HG02981 (cell line): ENCODE measurements at regions not wholly inside any gene's neighbourhood (a gene's known extent, or its start where the extent isn't known, plus 50 kb on each side); places are given as distances from the start of the nearest gene placed in this dataset.

Source experiments
- ATAC-seq: cut with Tn5 transposase; IDR thresholded peaks from one replicate; pipeline ENCODE4 v1.9.1; 2021; ENCODE audit warnings: mild to moderate bottlenecking, moderate library complexity; ENCODE audit not compliant: unreplicated experiment

- no peak for ATAC-seq
Observed at GRCh38 chr9:29826421-29826820, 2253.1 kb upstream of the C9orf72 start.

- no peak for ATAC-seq
Observed at GRCh38 chr9:29830821-29831220, 2257.5 kb upstream of the C9orf72 start.

GRCh38 chr9:29838491-29839020 lies 2265.3 kb upstream of the C9orf72 start:
- no peak for ATAC-seq

- ATAC-seq = no peak
Observed at GRCh38 chr9:29844251-29844650, 2271.0 kb upstream of the C9orf72 start.

- no peak for ATAC-seq
Observed at GRCh38 chr9:29850664-29851063, 2277.4 kb upstream of the C9orf72 start.

GRCh38 chr9:29861803-29862202 lies 2288.5 kb upstream of the C9orf72 start:
- ATAC-seq = no peak

- no peak for ATAC-seq
Observed at GRCh38 chr9:29865764-29866313, 2292.6 kb upstream of the C9orf72 start.

- ATAC-seq = peak; percentile 79
Observed at GRCh38 chr9:29866556-29866955, 2293.3 kb upstream of the C9orf72 start.

- ATAC-seq = no peak
Observed at GRCh38 chr9:29873579-29873978, 2300.3 kb upstream of the C9orf72 start.

- no peak for ATAC-seq
Observed at GRCh38 chr9:29875547-29875946, 2302.3 kb upstream of the C9orf72 start.

GRCh38 chr9:29882767-29883166 lies 2309.5 kb upstream of the C9orf72 start:
- no peak for ATAC-seq

- no peak for ATAC-seq
Observed at GRCh38 chr9:29906065-29906464, 2332.8 kb upstream of the C9orf72 start.

GRCh38 chr9:29928072-29928471 lies 2354.8 kb upstream of the C9orf72 start:
- ATAC-seq = no peak

GRCh38 chr9:29939559-29939958 lies 2366.3 kb upstream of the C9orf72 start:
- ATAC-seq = peak; percentile 51

- no peak for ATAC-seq
Observed at GRCh38 chr9:29945012-29945411, 2371.7 kb upstream of the C9orf72 start.

- ATAC-seq = no peak
Observed at GRCh38 chr9:29958469-29958868, 2385.2 kb upstream of the C9orf72 start.

GRCh38 chr9:29965834-29966233 lies 2392.6 kb upstream of the C9orf72 start:
- ATAC-seq = no peak

GRCh38 chr9:29966247-29966646 lies 2393.0 kb upstream of the C9orf72 start:
- ATAC-seq = no peak

GRCh38 chr9:29968831-29969230 lies 2395.6 kb upstream of the C9orf72 start:
- ATAC-seq = no peak

GRCh38 chr9:29969408-29969807 lies 2396.1 kb upstream of the C9orf72 start:
- no peak for ATAC-seq

- ATAC-seq = no peak
Observed at GRCh38 chr9:29969856-29970647, 2396.8 kb upstream of the C9orf72 start.

GRCh38 chr9:29974197-29974596 lies 2400.9 kb upstream of the C9orf72 start:
- ATAC-seq = no peak
